Mucosa of rectum (tissue), 2 donors: ENCODE measurements at regions not wholly inside any gene's neighbourhood (a gene's known extent, or its start where the extent isn't known, plus 50 kb on each side); places are given as distances from the start of the nearest gene placed in this dataset.

Source experiments
- H3K27ac ChIP-seq, 2 donors: one replicate each; pipeline ENCODE4 v1.7.0; 2013; ENCODE audit warnings: inconsistent platforms in 2 of 2, low read depth in 2 of 2, low read length in 2 of 2
- H3K27me3 ChIP-seq, 2 donors: one replicate each; pipeline ENCODE4 v1.7.0; 2013; ENCODE audit warnings: low read length in 2 of 2; ENCODE audit not compliant: control insufficient read depth in 2 of 2, insufficient read depth in 2 of 2
- H3K36me3 ChIP-seq, 2 donors: one replicate each; pipeline ENCODE4 v1.7.0; 2013; ENCODE audit warnings: low read length in 2 of 2; ENCODE audit not compliant: control insufficient read depth in 2 of 2, insufficient read depth in 2 of 2
- H3K4me1 ChIP-seq, 2 donors: one replicate each; pipeline ENCODE4 v1.7.0; 2013; ENCODE audit warnings: low read length in 2 of 2, mild to moderate bottlenecking in 1 of 2; ENCODE audit not compliant: control insufficient read depth in 2 of 2, insufficient read depth in 2 of 2
- H3K4me3 ChIP-seq, 2 donors: one replicate each; pipeline ENCODE4 v1.7.0; 2013; ENCODE audit warnings: low read length in 2 of 2
- H3K9ac ChIP-seq, 2 donors: one replicate each; pipeline ENCODE4 v1.7.0; 2013; ENCODE audit warnings: low read length in 2 of 2, low read depth in 1 of 2, mild to moderate bottlenecking in 1 of 2
- H3K9me3 ChIP-seq, 2 donors: one replicate each; pipeline ENCODE4 v1.7.0; 2013; ENCODE audit warnings: low read length in 2 of 2; ENCODE audit not compliant: control insufficient read depth in 2 of 2
- donor health status: healthy.
- donor health status: Normal muscosa, but diverticular disease.

GRCh38 chr4:138845054-138845453 lies 170.5 kb upstream of the NOCT start:
- H3K27ac ChIP-seq = no peak overlapping the region
- H3K9ac ChIP-seq = no peak overlapping the region
- H3K4me3 ChIP-seq = no peak overlapping the region
- no peaks in the 10 kb centered on the region for H3K27me3 ChIP-seq
- H3K4me1 ChIP-seq = peaks cover 0 to 2% of the 10 kb centered on the region in 2 donors
- no peaks in the 10 kb centered on the region for H3K9me3 ChIP-seq
- H3K36me3 ChIP-seq = no peaks in the 10 kb centered on the region

DNA sequence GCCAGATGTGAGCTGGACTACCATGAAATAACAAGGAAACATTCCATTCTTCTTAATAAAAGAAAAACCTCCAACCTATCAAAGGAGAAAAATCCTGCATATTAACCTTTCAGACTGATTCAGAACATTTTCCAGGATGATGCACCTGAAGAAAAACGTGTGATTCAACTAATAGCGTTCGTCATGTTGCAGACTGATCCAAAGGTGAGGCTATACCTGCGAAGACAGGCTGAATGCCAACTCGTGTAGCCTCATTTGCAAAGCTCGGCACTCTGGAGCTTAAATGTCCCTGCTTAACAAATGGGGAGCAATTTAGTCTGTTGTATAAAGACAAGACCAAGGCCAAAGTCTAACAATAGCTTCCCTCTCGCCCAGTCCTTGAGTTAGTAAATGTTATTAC lies 172.0 kb upstream of the NOCT start:
- Histone ChIP-seq H3K9ac (no peak overlapping the region), H3K27ac (no peak overlapping the region), H3K9me3 (no peaks in the 10 kb centered on the region), H3K4me1 (peaks cover 0 to 2% of the 10 kb centered on the region in 2 donors), H3K27me3 (no peaks in the 10 kb centered on the region), H3K4me3 (no peak overlapping the region), H3K36me3 (no peaks in the 10 kb centered on the region)

GRCh38 chr4:138841343-138841742 lies 174.2 kb upstream of the NOCT start:
- H3K9me3 ChIP-seq = no peaks in the 10 kb centered on the region
- H3K27me3 ChIP-seq = no peaks in the 10 kb centered on the region
- H3K27ac ChIP-seq = no peak overlapping the region
- H3K4me1 ChIP-seq = peaks cover 0 to 4% of the 10 kb centered on the region in 2 donors
- H3K4me3 ChIP-seq = no peak overlapping the region
- H3K36me3 ChIP-seq = no peaks in the 10 kb centered on the region
- no peak overlapping the region for H3K9ac ChIP-seq

DNA sequence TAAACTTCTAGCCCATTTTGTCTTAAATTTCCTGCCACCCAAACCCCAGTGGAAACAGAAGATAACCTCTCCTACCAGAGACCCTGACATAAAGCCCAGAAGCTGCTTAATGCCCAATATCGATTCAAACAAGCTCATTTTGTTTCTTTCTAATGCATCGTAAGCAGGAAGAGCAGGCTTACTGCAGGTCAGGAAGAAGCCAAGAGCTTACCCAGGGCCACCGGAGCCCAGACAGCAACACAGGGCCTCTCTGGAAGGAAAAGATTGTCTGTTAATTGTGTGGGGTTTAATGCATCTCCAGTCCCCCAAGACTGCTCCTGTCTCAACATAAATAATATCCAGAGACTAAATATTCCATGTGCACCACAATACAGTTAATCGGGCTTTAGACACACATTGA lies 177.3 kb upstream of the NOCT start:
- Histone ChIP-seq H3K4me3 (no peak overlapping the region), H3K4me1 (peaks cover 0 to 8% of the 10 kb centered on the region in 2 donors), H3K9ac (no peak overlapping the region), H3K27ac (no peak overlapping the region), H3K9me3 (no peaks in the 10 kb centered on the region), H3K36me3 (no peaks in the 10 kb centered on the region), H3K27me3 (no peaks in the 10 kb centered on the region)

DNA sequence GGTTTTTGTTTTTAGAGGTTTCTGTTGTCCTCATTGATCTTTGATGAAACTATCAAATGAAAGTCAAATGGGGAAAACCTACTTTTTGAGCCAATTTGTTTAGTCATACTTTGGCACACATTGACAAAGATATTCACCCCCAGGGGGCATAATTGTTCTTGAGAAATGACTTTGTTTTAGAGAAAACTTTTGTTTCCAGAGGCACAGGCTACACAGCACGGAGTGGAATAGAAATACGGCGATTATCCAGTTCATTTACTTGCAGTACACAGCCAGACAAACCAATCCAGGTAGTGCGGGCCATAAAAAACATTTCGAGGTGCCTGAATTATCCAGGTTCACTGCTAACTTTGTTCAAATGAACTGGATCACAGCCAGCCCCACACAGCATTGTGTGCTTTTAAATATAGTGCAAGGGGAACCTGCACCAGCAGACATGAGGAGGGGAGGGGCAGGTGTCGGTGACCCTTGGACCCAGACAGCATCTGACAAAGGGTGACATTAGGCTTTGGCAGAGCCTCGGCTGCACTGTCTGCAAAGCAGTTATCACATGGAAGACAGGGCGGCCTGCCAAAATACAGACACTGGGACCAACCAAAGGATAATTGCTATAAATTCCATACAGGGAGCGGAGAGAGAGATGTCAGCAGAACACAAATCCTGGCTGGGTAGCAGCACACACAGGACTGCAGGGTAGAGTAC lies 179.6 kb upstream of the NOCT start:
- Histone ChIP-seq H3K36me3 (no peaks in the 10 kb centered on the region), H3K27ac (no peak overlapping the region), H3K9me3 (no peaks in the 10 kb centered on the region), H3K4me1 (peaks cover 0 to 7% of the 10 kb centered on the region in 2 donors), H3K27me3 (no peaks in the 10 kb centered on the region), H3K9ac (no peak overlapping the region), H3K4me3 (no peak overlapping the region)

DNA sequence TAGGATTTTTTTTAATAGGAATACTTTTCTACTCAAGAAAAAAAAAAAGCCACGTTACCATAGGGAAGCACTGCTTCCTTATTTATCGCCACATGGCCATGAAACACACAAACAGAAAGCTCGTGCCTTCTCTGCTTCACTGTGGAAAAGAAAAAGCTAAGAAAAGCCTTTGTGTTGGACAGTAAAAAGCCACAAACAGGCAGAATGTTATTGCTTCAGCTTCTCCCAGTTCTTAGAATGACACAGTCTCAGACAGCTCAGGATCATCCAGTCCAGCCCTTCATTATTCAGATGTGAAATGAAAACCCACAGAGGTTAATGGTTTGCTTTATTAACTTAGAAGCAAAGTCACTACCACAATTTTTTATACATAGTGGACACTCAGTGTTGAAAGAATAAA lies 181.6 kb upstream of the NOCT start:
- H3K36me3 ChIP-seq = no peaks in the 10 kb centered on the region
- no peak overlapping the region for H3K9ac ChIP-seq
- H3K27me3 ChIP-seq = no peaks in the 10 kb centered on the region
- H3K27ac ChIP-seq = no peak overlapping the region
- no peaks in the 10 kb centered on the region for H3K9me3 ChIP-seq
- H3K4me1 ChIP-seq = peaks cover 0 to 7% of the 10 kb centered on the region in 2 donors
- no peak overlapping the region for H3K4me3 ChIP-seq

DNA sequence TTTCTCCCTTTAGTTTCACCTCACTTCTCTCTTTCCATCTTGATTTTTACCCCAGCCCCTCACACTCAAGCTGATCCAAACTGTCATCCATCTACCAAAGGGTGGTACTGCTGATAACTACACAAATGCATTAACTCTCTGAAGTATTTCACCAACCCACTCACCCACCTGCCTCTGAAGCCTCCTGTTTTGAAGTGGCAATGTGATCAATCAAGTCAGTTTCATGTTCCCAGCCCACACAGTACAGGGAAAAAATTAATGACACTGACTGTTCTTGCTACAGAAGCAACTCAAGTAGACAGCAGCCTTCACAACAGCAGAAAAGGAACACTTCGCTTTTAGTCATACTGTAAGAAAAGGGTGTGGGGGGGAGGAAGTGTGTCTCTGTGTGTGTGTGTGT lies 183.0 kb upstream of the NOCT start:
- Histone ChIP-seq H3K36me3 (no peaks in the 10 kb centered on the region), H3K4me1 (peaks cover 0 to 7% of the 10 kb centered on the region in 2 donors), H3K4me3 (no peak overlapping the region), H3K9me3 (no peaks in the 10 kb centered on the region), H3K27me3 (no peaks in the 10 kb centered on the region), H3K9ac (no peak overlapping the region), H3K27ac (no peak overlapping the region)

DNA sequence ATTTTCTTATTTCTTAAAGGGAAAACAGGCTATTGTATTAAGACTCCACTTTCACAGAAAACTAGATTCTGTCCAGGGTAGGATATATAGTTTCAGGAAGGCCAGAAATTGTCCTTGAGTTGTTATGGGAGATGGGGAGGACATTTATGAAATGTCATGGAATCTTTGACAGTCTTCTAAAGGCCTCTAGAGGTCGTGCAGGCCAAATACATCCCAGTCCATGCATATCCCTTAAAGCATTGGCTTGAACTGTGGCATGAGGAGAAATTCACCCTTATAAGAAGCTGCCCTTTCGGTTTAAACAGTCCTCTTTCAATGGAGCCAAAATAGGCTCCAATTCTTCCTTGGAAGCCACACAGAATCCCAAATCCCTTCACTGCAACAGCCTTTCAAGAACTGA lies 183.6 kb upstream of the NOCT start:
- Histone ChIP-seq H3K27me3 (no peaks in the 10 kb centered on the region), H3K9ac (no peak overlapping the region), H3K4me1 (peaks cover 0 to 7% of the 10 kb centered on the region in 2 donors), H3K27ac (no peak overlapping the region), H3K36me3 (no peaks in the 10 kb centered on the region), H3K9me3 (no peaks in the 10 kb centered on the region), H3K4me3 (no peak overlapping the region)

GRCh38 chr4:138828926-138829325 lies 186.7 kb upstream of the NOCT start:
- no peak overlapping the region for H3K9ac ChIP-seq
- no peaks in the 10 kb centered on the region for H3K36me3 ChIP-seq
- no peaks in the 10 kb centered on the region for H3K9me3 ChIP-seq
- H3K4me1 ChIP-seq = no peaks in the 10 kb centered on the region
- H3K27ac ChIP-seq = no peak overlapping the region
- H3K27me3 ChIP-seq = no peaks in the 10 kb centered on the region
- no peak overlapping the region for H3K4me3 ChIP-seq

GRCh38 chr4:138826754-138827153 lies 188.8 kb upstream of the NOCT start:
- Histone ChIP-seq H3K27me3 (no peaks in the 10 kb centered on the region), H3K4me3 (no peak overlapping the region), H3K36me3 (no peaks in the 10 kb centered on the region), H3K9me3 (no peaks in the 10 kb centered on the region), H3K9ac (no peak overlapping the region), H3K27ac (no peak overlapping the region), H3K4me1 (no peaks in the 10 kb centered on the region)

GRCh38 chr4:138826322-138826721 lies 189.3 kb upstream of the NOCT start:
- no peaks in the 10 kb centered on the region for H3K9me3 ChIP-seq
- H3K4me1 ChIP-seq = no peaks in the 10 kb centered on the region
- H3K9ac ChIP-seq = no peak overlapping the region
- no peaks in the 10 kb centered on the region for H3K27me3 ChIP-seq
- no peak overlapping the region for H3K27ac ChIP-seq
- no peaks in the 10 kb centered on the region for H3K36me3 ChIP-seq
- H3K4me3 ChIP-seq = no peak overlapping the region
